Panc1 (cell line): ENCODE measurements at regions not wholly inside any gene's neighbourhood (a gene's known extent, or its start where the extent isn't known, plus 50 kb on each side); places are given as distances from the start of the nearest gene placed in this dataset.

Experiments used
- POLR2AphosphoS5 ChIP-seq: IDR thresholded peaks from 2 replicates; pipeline ENCODE4 v1.6.1; 2012; ENCODE audit warnings: mild to moderate bottlenecking, low read depth, low read length, moderate library complexity
- SIN3A ChIP-seq: IDR thresholded peaks from 2 replicates; pipeline ENCODE4 v1.6.1; 2012; ENCODE audit warnings: low read depth, mild to moderate bottlenecking, low read length, moderate library complexity, borderline replicate concordance; ENCODE audit not compliant: insufficient read depth
- TCF7L2 ChIP-seq: IDR thresholded peaks from 2 replicates; pipeline ENCODE4 v1.6.1; 2011; ENCODE audit warnings: mild to moderate bottlenecking, low read depth, low read length, inconsistent platforms
- TF ChIP-seq, protein P1 (sequence below): fragments of 450-650 bp; IDR thresholded peaks from 2 replicates; pipeline ENCODE4 v1.5.1; 2017; ENCODE audit warnings: mild to moderate bottlenecking
- TF ChIP-seq, protein P2 (sequence below), 2 experiments: IDR thresholded peaks; 2 replicates each; pipeline ENCODE4 v1.6.1; 2011 to 2012; ENCODE audit warnings: low read depth in 2 of 2, control low read depth in 1 of 2, low read length in 1 of 2, mild to moderate bottlenecking in 1 of 2, moderate library complexity in 1 of 2; ENCODE audit not compliant: insufficient read depth in 1 of 2

DNA sequence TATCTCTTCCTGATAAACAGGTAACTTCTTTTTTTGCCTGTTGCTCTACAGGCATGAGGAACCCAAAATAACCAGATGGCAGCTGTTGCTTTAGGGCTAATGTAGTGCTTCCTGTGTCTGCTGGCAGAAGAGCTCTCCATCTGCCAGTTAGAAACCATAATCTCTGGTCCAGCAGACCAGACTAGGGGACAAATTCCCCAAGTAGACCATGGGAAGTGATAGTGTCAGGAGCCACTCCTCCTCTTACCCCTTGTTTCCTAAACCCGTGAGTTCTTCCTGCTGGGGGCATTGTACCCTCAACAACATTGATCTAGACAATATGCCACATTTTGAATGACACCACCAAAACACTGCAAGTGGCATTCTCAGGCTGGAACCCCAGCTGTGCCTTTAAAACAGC, 135.9 kb downstream of the DLEU7 start:
- TF ChIP-seq, protein P1, sequence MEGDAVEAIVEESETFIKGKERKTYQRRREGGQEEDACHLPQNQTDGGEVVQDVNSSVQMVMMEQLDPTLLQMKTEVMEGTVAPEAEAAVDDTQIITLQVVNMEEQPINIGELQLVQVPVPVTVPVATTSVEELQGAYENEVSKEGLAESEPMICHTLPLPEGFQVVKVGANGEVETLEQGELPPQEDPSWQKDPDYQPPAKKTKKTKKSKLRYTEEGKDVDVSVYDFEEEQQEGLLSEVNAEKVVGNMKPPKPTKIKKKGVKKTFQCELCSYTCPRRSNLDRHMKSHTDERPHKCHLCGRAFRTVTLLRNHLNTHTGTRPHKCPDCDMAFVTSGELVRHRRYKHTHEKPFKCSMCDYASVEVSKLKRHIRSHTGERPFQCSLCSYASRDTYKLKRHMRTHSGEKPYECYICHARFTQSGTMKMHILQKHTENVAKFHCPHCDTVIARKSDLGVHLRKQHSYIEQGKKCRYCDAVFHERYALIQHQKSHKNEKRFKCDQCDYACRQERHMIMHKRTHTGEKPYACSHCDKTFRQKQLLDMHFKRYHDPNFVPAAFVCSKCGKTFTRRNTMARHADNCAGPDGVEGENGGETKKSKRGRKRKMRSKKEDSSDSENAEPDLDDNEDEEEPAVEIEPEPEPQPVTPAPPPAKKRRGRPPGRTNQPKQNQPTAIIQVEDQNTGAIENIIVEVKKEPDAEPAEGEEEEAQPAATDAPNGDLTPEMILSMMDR: no peak
- TF ChIP-seq POLR2AphosphoS5 (no peak), SIN3A (no peak), TCF7L2 (no peak)
- TF ChIP-seq, protein P2, sequence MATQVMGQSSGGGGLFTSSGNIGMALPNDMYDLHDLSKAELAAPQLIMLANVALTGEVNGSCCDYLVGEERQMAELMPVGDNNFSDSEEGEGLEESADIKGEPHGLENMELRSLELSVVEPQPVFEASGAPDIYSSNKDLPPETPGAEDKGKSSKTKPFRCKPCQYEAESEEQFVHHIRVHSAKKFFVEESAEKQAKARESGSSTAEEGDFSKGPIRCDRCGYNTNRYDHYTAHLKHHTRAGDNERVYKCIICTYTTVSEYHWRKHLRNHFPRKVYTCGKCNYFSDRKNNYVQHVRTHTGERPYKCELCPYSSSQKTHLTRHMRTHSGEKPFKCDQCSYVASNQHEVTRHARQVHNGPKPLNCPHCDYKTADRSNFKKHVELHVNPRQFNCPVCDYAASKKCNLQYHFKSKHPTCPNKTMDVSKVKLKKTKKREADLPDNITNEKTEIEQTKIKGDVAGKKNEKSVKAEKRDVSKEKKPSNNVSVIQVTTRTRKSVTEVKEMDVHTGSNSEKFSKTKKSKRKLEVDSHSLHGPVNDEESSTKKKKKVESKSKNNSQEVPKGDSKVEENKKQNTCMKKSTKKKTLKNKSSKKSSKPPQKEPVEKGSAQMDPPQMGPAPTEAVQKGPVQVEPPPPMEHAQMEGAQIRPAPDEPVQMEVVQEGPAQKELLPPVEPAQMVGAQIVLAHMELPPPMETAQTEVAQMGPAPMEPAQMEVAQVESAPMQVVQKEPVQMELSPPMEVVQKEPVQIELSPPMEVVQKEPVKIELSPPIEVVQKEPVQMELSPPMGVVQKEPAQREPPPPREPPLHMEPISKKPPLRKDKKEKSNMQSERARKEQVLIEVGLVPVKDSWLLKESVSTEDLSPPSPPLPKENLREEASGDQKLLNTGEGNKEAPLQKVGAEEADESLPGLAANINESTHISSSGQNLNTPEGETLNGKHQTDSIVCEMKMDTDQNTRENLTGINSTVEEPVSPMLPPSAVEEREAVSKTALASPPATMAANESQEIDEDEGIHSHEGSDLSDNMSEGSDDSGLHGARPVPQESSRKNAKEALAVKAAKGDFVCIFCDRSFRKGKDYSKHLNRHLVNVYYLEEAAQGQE (IDR thresholded peaks at IDR 0.05; ENCODE audit: insufficient read depth in 1 of 2, low read depth in 2 of 2, low read length in 1 of 2): no peak
